Peyer's patch (tissue), 4 donors: ENCODE measurements at regions not wholly inside any gene's neighbourhood (a gene's known extent, or its start where the extent isn't known, plus 50 kb on each side); places are given as distances from the start of the nearest gene placed in this dataset.

Experiments
- CTCF ChIP-seq, 6 experiments: fragments of 450-650 bp in 4 of 6; fragments of 200-600 bp in 2 of 6; sonication (generic) in 1 of 6; IDR thresholded peaks; one replicate each; pipeline ENCODE4 v1.5.1; 2017 to 2019; ENCODE audit warnings: antibody characterized with exemption in 6 of 6, mild to moderate bottlenecking in 3 of 6, moderate library complexity in 1 of 6
- POLR2A ChIP-seq, 2 donors: fragments of 450-650 bp; IDR thresholded peaks; one replicate each; pipeline ENCODE4 v1.5.1; 2017; ENCODE audit warnings: antibody characterized with exemption in 2 of 2, mild to moderate bottlenecking in 2 of 2, moderate library complexity in 2 of 2

- TF ChIP-seq CTCF (IDR thresholded peaks at IDR 0.05): no peak
- no peak for TF ChIP-seq POLR2A (IDR thresholded peaks at IDR 0.05)
Measured at GRCh38 chr5:88034520-88034919, 234.1 kb downstream of the TMEM161B start.
